GM21423 (cell line): ENCODE measurements at regions not wholly inside any gene's neighbourhood (a gene's known extent, or its start where the extent isn't known, plus 50 kb on each side); places are given as distances from the start of the nearest gene placed in this dataset.

Experiments
- ATAC-seq: cut with Tn5 transposase; IDR thresholded peaks from one replicate; pipeline ENCODE4 v1.9.1; 2021; ENCODE audit warnings: mild to moderate bottlenecking, moderate library complexity; ENCODE audit not compliant: unreplicated experiment

- no peak for ATAC-seq
Measured at GRCh38 chr13:105311094-105311493, 1224.4 kb downstream of the EFNB2 start.

GRCh38 chr13:105307776-105308175, 1227.7 kb downstream of the EFNB2 start:
- ATAC-seq, result no peak

- ATAC-seq, result no peak
Measured at GRCh38 chr13:105297839-105298238, 1237.6 kb downstream of the EFNB2 start.

- ATAC-seq, result no peak
Measured at GRCh38 chr13:105291987-105292386, 1243.5 kb downstream of the EFNB2 start.

- no peak for ATAC-seq
Measured at GRCh38 chr13:105290596-105290995, 1244.9 kb downstream of the EFNB2 start.

GRCh38 chr13:105285526-105285925, 1249.9 kb downstream of the EFNB2 start:
- no peak for ATAC-seq

- no peak for ATAC-seq
Measured at GRCh38 chr13:105282406-105283285, 1252.8 kb downstream of the EFNB2 start.

GRCh38 chr13:105278943-105279381, 1256.5 kb downstream of the EFNB2 start:
- ATAC-seq, result no peak

- ATAC-seq, result no peak
Measured at GRCh38 chr13:105276571-105276970, 1258.9 kb downstream of the EFNB2 start.

GRCh38 chr13:105273665-105274222, 1261.7 kb downstream of the EFNB2 start:
- ATAC-seq, result no peak

GRCh38 chr13:105272660-105273631, 1262.5 kb downstream of the EFNB2 start:
- no peak for ATAC-seq

GRCh38 chr13:105266615-105267014, 1268.8 kb downstream of the EFNB2 start:
- ATAC-seq, result no peak

- no peak for ATAC-seq
Measured at GRCh38 chr13:105262579-105262978, 1272.9 kb downstream of the EFNB2 start.

- ATAC-seq, result no peak
Measured at GRCh38 chr13:105259426-105259825, 1276.0 kb downstream of the EFNB2 start.

GRCh38 chr13:105255472-105255871, 1280.0 kb downstream of the EFNB2 start:
- no peak for ATAC-seq

GRCh38 chr13:105251293-105251692, 1284.2 kb downstream of the EFNB2 start:
- ATAC-seq, result no peak

- ATAC-seq, result no peak
Measured at GRCh38 chr13:105247830-105248229, 1287.6 kb downstream of the EFNB2 start.

- no peak for ATAC-seq
Measured at GRCh38 chr13:105240371-105240770, 1295.1 kb downstream of the EFNB2 start.

- ATAC-seq, result no peak
Measured at GRCh38 chr13:105232439-105232838, 1303.0 kb downstream of the EFNB2 start.

GRCh38 chr13:105232006-105232405, 1303.5 kb downstream of the EFNB2 start:
- no peak for ATAC-seq

GRCh38 chr13:105231579-105231978, 1303.9 kb downstream of the EFNB2 start:
- ATAC-seq, result no peak
